Peyer's patch (tissue), 4 donors: ENCODE measurements at regions not wholly inside any gene's neighbourhood (a gene's known extent, or its start where the extent isn't known, plus 50 kb on each side); places are given as distances from the start of the nearest gene placed in this dataset.

Source experiments
- DNase-seq, 3 donors: peaks; one replicate each; pipeline ENCODE4 v3.0.0-alpha.2; 2017 to 2019
- H3K27ac ChIP-seq, 4 donors: fragments of 200-600 bp; sonication (generic); one replicate each; pipeline ENCODE4 v1.5.1; 2016 to 2019
- H3K27me3 ChIP-seq, 2 donors: fragments of 200-600 bp; sonication (generic); one replicate each; pipeline ENCODE4 v1.5.1; 2019
- H3K36me3 ChIP-seq, 3 donors: fragments of 200-600 bp; sonication (generic); one replicate each; pipeline ENCODE4 v1.5.1; 2016 to 2019
- H3K4me1 ChIP-seq, 4 donors: fragments of 200-600 bp; sonication (generic); one replicate each; pipeline ENCODE4 v1.5.1; 2016 to 2019
- H3K4me3 ChIP-seq, 4 donors: fragments of 200-600 bp; sonication (generic); 1 replicate in 3 of 4; 2 replicates in 1 of 4; pipeline ENCODE4 v1.5.1; 2016 to 2019; ENCODE audit warnings: mild to moderate bottlenecking in 1 of 4
- H3K9me3 ChIP-seq, 4 donors: fragments of 200-600 bp; sonication (generic); one replicate each; pipeline ENCODE4 v1.5.1; 2016 to 2019; ENCODE audit warnings: mild to moderate bottlenecking in 1 of 4
- POLR2A ChIP-seq, 2 donors: fragments of 450-650 bp; IDR thresholded peaks; one replicate each; pipeline ENCODE4 v1.5.1; 2017; ENCODE audit warnings: antibody characterized with exemption in 2 of 2, mild to moderate bottlenecking in 2 of 2, moderate library complexity in 2 of 2
- TF ChIP-seq, protein P1 (sequence below), 6 experiments: fragments of 450-650 bp in 4 of 6; fragments of 200-600 bp in 2 of 6; sonication (generic) in 1 of 6; IDR thresholded peaks; one replicate each; pipeline ENCODE4 v1.5.1; 2017 to 2019; ENCODE audit warnings: antibody characterized with exemption in 6 of 6, mild to moderate bottlenecking in 3 of 6, moderate library complexity in 1 of 6

DNA sequence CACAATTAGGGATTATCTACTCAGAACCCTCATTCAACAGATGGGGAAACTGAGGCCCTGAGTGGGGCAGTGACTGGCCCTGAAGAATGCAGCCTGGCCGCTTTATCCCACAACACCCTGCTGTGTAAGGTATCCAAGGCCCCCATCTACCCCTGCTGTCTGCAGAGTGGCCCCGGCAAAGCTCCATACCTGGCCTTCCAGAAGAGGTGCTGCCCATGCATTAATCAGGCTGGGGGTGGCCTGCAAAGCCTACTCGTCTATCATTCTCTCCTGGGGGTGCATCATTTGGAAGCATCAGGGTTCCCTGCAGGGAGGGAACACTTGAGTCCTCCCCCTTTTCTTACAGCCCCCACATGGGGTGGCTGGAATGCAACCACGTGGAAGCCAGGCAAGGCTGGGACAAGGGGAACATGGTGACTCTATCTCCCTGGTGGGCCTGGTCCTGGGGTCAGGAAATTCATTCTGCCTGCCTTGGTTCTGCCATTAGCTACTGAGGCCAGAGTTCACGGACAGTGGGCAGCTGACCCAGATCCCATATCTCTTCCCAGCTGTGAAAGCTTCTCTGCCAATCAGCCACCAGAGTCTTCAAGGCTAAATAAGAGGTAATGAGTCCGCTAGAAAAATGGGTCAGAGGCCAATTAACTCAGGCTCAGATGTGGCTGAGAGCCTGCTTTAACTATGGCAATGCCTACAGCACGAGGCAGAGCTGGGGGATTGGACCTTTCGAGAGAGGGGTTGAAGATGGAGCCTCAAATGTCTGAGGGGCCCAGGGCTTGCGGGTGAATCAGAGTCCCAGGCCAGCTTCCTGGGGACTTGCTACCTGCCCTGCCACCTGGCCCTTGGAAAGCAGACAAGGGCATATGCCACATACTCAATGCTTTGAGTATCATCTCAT lies 72.3 kb upstream of the TOX2 start:
- DNase-seq, result no peak
- no peak overlapping the region for H3K27ac ChIP-seq
- no peaks in the 10 kb centered on the region for H3K4me1 ChIP-seq

DNA sequence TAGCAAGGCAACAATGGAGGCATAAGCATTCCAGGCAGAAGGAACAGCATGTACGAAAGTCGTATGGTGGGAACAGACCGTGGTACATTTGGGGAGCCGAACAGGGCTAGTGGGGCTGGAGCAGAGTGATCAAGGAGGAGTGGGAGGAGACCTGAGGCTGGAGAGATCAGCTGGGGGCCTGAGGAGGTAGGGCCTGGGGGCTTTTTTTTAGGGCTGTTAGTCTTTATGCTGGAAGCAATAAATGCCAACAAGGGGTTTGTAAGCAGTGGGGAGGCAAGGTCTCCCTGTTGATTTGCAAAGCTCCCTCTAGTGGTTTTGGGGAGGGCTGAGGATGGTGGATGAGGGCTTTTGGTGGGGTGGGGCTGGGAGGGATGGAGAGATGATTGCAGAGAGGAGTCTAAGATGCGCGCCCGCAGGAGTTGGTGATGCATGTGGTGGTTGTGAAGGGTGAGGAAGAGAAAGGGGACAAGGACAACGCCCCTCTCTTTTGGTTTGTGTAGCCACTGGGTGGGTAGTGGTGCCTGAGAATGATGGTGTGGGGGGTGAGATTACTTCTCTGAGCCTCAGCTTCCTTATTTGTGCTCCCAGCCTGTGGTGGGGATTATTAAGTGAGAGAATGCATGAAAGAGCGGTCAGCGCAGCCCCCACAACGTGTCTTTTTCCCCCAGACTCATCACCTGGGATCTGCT lies 74.1 kb upstream of the TOX2 start:
- Histone ChIP-seq H3K36me3 (no peaks in the 10 kb centered on the region), H3K4me1 (no peaks in the 10 kb centered on the region), H3K4me3 (no peak overlapping the region), H3K9me3 (no peaks in the 10 kb centered on the region), H3K27ac (no peak overlapping the region), H3K27me3 (no peaks in the 10 kb centered on the region)
- DNase-seq, result peak in 1 of 3 donors; percentile 35
- TF ChIP-seq, protein P1, sequence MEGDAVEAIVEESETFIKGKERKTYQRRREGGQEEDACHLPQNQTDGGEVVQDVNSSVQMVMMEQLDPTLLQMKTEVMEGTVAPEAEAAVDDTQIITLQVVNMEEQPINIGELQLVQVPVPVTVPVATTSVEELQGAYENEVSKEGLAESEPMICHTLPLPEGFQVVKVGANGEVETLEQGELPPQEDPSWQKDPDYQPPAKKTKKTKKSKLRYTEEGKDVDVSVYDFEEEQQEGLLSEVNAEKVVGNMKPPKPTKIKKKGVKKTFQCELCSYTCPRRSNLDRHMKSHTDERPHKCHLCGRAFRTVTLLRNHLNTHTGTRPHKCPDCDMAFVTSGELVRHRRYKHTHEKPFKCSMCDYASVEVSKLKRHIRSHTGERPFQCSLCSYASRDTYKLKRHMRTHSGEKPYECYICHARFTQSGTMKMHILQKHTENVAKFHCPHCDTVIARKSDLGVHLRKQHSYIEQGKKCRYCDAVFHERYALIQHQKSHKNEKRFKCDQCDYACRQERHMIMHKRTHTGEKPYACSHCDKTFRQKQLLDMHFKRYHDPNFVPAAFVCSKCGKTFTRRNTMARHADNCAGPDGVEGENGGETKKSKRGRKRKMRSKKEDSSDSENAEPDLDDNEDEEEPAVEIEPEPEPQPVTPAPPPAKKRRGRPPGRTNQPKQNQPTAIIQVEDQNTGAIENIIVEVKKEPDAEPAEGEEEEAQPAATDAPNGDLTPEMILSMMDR (IDR thresholded peaks at IDR 0.05), result peak in 2 of 6 experiments; percentile 27 to 42
- TF ChIP-seq POLR2A (IDR thresholded peaks at IDR 0.05), result no peak

More for the DNA sequence above, 72.3 kb upstream of the TOX2 start:
- TF ChIP-seq POLR2A (IDR thresholded peaks at IDR 0.05), result no peak
- TF ChIP-seq, protein P1 (IDR thresholded peaks at IDR 0.05), result no peak
- no peaks in the 10 kb centered on the region for H3K27me3 ChIP-seq
- no peak overlapping the region for H3K4me3 ChIP-seq
- no peaks in the 10 kb centered on the region for H3K9me3 ChIP-seq
- no peaks in the 10 kb centered on the region for H3K36me3 ChIP-seq

DNA sequence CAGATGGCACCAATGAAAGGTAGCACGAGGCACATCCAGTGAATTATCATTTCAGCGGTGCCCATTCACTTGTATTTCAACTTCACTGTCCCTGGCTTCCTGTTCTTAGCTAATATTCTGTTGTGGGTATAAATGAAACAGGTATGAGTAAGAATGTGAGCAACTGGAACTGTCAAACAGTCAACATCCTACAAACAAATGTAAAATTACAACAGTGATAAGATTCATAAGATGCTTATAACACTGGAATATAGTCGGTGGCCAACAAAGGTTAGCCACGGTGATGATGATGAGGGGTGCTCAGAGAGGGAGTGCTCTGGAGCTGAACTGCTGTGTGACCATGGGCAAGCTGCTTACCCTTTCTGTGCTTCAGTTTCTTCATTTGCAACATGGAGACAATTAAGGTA lies 74.9 kb upstream of the TOX2 start:
- Histone ChIP-seq H3K4me1 (no peaks in the 10 kb centered on the region), H3K36me3 (no peaks in the 10 kb centered on the region), H3K4me3 (no peak overlapping the region), H3K9me3 (no peaks in the 10 kb centered on the region), H3K27me3 (no peaks in the 10 kb centered on the region), H3K27ac (no peak overlapping the region)
- DNase-seq, result no peak
- TF ChIP-seq, protein P1 (IDR thresholded peaks at IDR 0.05), result no peak
- TF ChIP-seq POLR2A (IDR thresholded peaks at IDR 0.05), result no peak

DNA sequence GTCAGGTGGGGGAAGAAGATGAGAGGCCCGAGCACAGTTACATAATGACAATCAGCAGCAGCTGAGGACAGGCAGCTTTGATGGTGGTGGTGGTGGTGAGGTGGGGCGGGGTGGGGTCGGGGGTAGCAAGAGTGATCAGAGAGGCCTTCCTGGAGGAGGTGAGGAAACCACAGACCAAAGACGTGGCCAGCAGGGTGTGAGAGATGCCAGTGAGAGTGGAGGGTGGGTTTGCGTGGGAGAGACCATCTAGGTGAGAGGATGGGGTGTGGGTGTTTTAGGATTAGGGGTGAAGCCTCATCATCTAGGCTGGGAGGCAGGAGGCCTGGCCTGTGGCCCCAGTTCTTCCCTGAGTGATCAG lies 76.0 kb upstream of the TOX2 start:
- H3K27ac ChIP-seq, result no peak overlapping the region
- no peaks in the 10 kb centered on the region for H3K9me3 ChIP-seq
- no peaks in the 10 kb centered on the region for H3K36me3 ChIP-seq
- H3K4me1 ChIP-seq, result no peaks in the 10 kb centered on the region
- H3K4me3 ChIP-seq, result no peak overlapping the region
- H3K27me3 ChIP-seq, result no peaks in the 10 kb centered on the region
- TF ChIP-seq, protein P1 (IDR thresholded peaks at IDR 0.05), result no peak
- TF ChIP-seq POLR2A (IDR thresholded peaks at IDR 0.05), result no peak
- no peak for DNase-seq

DNA sequence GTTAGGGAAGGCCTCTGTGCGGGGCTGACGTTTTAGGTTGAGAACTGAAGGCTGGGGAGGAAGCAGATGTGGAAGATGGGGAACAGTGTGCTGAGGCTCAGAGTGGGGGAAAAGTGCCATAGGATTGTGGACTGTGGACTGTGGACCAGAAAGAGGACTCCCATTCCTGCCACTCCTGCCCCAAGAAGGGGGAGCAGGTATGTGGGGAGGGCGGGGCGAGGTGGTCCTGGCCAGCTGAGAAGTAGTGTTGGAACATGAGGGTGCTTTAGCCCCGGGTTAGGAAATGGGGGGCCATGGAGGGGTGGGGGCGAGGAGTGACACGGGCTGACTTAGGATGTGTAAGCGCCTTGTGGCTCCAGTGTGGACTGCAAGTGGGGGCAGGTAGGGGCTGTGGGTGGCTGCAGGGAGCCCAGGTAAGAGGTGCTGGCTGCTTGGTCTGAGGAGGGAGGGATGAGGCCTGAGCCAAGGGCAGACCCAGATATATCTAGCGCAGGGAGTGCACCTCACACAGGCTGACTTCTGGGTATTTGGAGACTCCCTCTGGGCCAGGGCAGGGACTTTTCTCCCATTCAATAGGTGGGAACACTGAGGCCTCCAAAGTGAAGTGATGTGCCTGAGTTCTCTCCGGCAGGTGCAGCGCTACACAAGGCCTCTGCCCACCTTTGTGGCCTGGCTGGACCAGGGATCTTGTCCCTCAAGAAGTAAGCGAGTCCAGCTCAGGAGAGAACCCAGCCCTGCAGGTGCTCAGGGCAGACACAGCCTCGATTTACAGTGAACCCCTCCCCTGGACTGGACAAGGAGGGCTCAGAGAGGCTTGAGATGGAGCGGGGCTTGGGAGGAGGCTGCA lies 76.6 kb upstream of the TOX2 start:
- TF ChIP-seq POLR2A (IDR thresholded peaks at IDR 0.05), result no peak
- TF ChIP-seq, protein P1 (IDR thresholded peaks at IDR 0.05), result no peak
- H3K4me3 ChIP-seq, result no peak overlapping the region
- no peaks in the 10 kb centered on the region for H3K9me3 ChIP-seq
- no peaks in the 10 kb centered on the region for H3K4me1 ChIP-seq
- H3K27ac ChIP-seq, result no peak overlapping the region
- no peaks in the 10 kb centered on the region for H3K27me3 ChIP-seq
- no peaks in the 10 kb centered on the region for H3K36me3 ChIP-seq
- no peak for DNase-seq
